ENCODE measurements at regions not wholly inside any gene's neighbourhood (a gene's known extent, or its start where the extent isn't known, plus 50 kb on each side); places are given as distances from the start of the nearest gene placed in this dataset.
"Not testable (repeated sequence)": the region's sequence is repeated elsewhere in the genome, so short reads cannot be mapped to it uniquely, and the experiment has no call there.

GRCh38 chr10:42367532-42368230, 270.7 kb downstream of the ZNF33B start:
- peak; percentile 10 to 86 (median 68) for DNase-seq

- no peak for DNase-seq
Observed at GRCh38 chr10:42351745-42352144, 286.6 kb downstream of the ZNF33B start.

GRCh38 chr10:42336593-42337337, 301.6 kb downstream of the ZNF33B start:
- not testable (repeated sequence) for DNase-seq

GRCh38 chr10:42335653-42336296, 302.6 kb downstream of the ZNF33B start:
- not testable (repeated sequence) for DNase-seq

- DNase-seq = no peak
Observed at GRCh38 chr10:42304341-42304740, 334.0 kb downstream of the ZNF33B start.

- not testable (repeated sequence) for DNase-seq
Observed at GRCh38 chr10:42281896-42282295, 356.5 kb downstream of the ZNF33B start.

- not testable (repeated sequence) for DNase-seq
Observed at GRCh38 chr10:42269788-42270187, 368.6 kb downstream of the ZNF33B start.

GRCh38 chr10:42263259-42263658, 375.1 kb downstream of the ZNF33B start:
- not testable (repeated sequence) for DNase-seq

- not testable (repeated sequence) for DNase-seq
Observed at GRCh38 chr10:42243002-42243401, 395.4 kb downstream of the ZNF33B start.

- DNase-seq = no peak
Observed at GRCh38 chr10:42242135-42242805, 396.1 kb downstream of the ZNF33B start.

- not testable (repeated sequence) for DNase-seq
Observed at GRCh38 chr10:42236401-42236800, 402.0 kb downstream of the ZNF33B start.

GRCh38 chr10:42235736-42236135, 402.6 kb downstream of the ZNF33B start:
- not testable (repeated sequence) for DNase-seq

GRCh38 chr10:42235241-42235640, 403.1 kb downstream of the ZNF33B start:
- not testable (repeated sequence) for DNase-seq

- DNase-seq = not testable (repeated sequence)
Observed at GRCh38 chr10:42234506-42234905, 403.9 kb downstream of the ZNF33B start.

GRCh38 chr10:42233461-42234206, 404.7 kb downstream of the ZNF33B start:
- DNase-seq = not testable (repeated sequence)

GRCh38 chr10:42232955-42233354, 405.4 kb downstream of the ZNF33B start:
- not testable (repeated sequence) for DNase-seq

- DNase-seq = not testable (repeated sequence)
Observed at GRCh38 chr10:42230812-42231211, 407.6 kb downstream of the ZNF33B start.

- DNase-seq = not testable (repeated sequence)
Observed at GRCh38 chr10:42230115-42230514, 408.3 kb downstream of the ZNF33B start.

- DNase-seq = not testable (repeated sequence)
Observed at GRCh38 chr10:42227859-42228258, 410.5 kb downstream of the ZNF33B start.

GRCh38 chr10:42193588-42193987, 444.8 kb downstream of the ZNF33B start:
- DNase-seq = not testable (repeated sequence)

GRCh38 chr10:42192450-42192849, 445.9 kb downstream of the ZNF33B start:
- DNase-seq = not testable (repeated sequence)

Data from C1 segment of cervical spinal cord (tissue), 14 donors.